Testis (tissue), 2 donors: ENCODE measurements at regions not wholly inside any gene's neighbourhood (a gene's known extent, or its start where the extent isn't known, plus 50 kb on each side); places are given as distances from the start of the nearest gene placed in this dataset.

ENCODE experiments used
- POLR2A ChIP-seq: fragments of 450-650 bp; IDR thresholded peaks from one replicate; pipeline ENCODE4 v1.6.1; 2017; ENCODE audit warnings: antibody characterized with exemption, mild to moderate bottlenecking, moderate library complexity
- TF ChIP-seq, protein P1 (sequence below), 3 experiments: fragments of 450-650 bp in 2 of 3; fragments of 200-600 bp in 1 of 3; sonication (generic) in 1 of 3; IDR thresholded peaks; one replicate each; pipeline ENCODE4 v1.5.1; 2016 to 2019; ENCODE audit warnings: antibody characterized with exemption in 3 of 3, mild to moderate bottlenecking in 2 of 3, moderate library complexity in 1 of 3

DNA sequence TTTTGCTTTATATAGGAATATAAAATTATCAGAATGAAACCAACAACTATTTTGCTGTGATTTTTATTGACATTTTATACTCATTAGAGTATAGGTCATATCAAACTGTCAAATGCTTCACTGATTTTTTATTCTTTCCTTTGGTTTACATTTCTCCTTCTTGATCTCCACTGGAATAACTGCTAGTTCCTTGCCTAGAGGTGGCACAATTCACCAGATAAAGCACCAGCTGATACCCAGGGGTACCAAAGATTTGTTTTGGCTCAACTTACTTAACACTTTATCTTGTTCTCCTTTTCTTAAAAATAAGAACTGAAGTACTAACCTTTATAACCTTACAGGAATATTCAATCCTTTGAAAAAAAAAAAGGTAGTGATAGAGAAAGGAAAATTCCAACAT is 725.1 kb upstream of the CHORDC1 start:
- TF ChIP-seq, protein P1, sequence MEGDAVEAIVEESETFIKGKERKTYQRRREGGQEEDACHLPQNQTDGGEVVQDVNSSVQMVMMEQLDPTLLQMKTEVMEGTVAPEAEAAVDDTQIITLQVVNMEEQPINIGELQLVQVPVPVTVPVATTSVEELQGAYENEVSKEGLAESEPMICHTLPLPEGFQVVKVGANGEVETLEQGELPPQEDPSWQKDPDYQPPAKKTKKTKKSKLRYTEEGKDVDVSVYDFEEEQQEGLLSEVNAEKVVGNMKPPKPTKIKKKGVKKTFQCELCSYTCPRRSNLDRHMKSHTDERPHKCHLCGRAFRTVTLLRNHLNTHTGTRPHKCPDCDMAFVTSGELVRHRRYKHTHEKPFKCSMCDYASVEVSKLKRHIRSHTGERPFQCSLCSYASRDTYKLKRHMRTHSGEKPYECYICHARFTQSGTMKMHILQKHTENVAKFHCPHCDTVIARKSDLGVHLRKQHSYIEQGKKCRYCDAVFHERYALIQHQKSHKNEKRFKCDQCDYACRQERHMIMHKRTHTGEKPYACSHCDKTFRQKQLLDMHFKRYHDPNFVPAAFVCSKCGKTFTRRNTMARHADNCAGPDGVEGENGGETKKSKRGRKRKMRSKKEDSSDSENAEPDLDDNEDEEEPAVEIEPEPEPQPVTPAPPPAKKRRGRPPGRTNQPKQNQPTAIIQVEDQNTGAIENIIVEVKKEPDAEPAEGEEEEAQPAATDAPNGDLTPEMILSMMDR (IDR thresholded peaks at IDR 0.05): no peak
- TF ChIP-seq POLR2A: no peak
